ENCODE measurements at regions not wholly inside any gene's neighbourhood (a gene's known extent, or its start where the extent isn't known, plus 50 kb on each side); places are given as distances from the start of the nearest gene placed in this dataset.
"Not testable (repeated sequence)": the region's sequence is repeated elsewhere in the genome, so short reads cannot be mapped to it uniquely, and the experiment has no call there.

GRCh38 chr13:71213252-71213821 is 653.7 kb downstream of the DACH1 start:
- DNase-seq = no peak

GRCh38 chr13:71210861-71211260 is 656.1 kb downstream of the DACH1 start:
- no peak for DNase-seq

GRCh38 chr13:71209217-71209616 is 657.8 kb downstream of the DACH1 start:
- no peak for DNase-seq

GRCh38 chr13:71184583-71184982 is 682.4 kb downstream of the DACH1 start:
- DNase-seq = not testable (repeated sequence)

- DNase-seq = not testable (repeated sequence)
Observed at GRCh38 chr13:71183352-71183751, 683.7 kb downstream of the DACH1 start.

- DNase-seq = no peak
Observed at GRCh38 chr13:71171740-71172139, 695.3 kb downstream of the DACH1 start.

GRCh38 chr13:71169180-71169579 is 697.8 kb downstream of the DACH1 start:
- DNase-seq = no peak

- DNase-seq = no peak
Observed at GRCh38 chr13:71156550-71156949, 710.5 kb downstream of the DACH1 start.

- DNase-seq = no peak
Observed at GRCh38 chr13:71149498-71150363, 717.3 kb downstream of the DACH1 start.

GRCh38 chr13:71149046-71149445 is 718.0 kb downstream of the DACH1 start:
- DNase-seq = no peak

GRCh38 chr13:71148396-71148795 is 718.6 kb downstream of the DACH1 start:
- DNase-seq = no peak

- no peak for DNase-seq
Observed at GRCh38 chr13:71144883-71145282, 722.1 kb downstream of the DACH1 start.

GRCh38 chr13:71137101-71137500 is 729.9 kb downstream of the DACH1 start:
- DNase-seq = no peak

GRCh38 chr13:71124230-71124629 is 742.8 kb downstream of the DACH1 start:
- no peak for DNase-seq

- DNase-seq = no peak
Observed at GRCh38 chr13:71118779-71119364, 748.1 kb downstream of the DACH1 start.

GRCh38 chr13:71117920-71118319 is 749.1 kb downstream of the DACH1 start:
- DNase-seq = no peak

GRCh38 chr13:71115301-71115700 is 751.7 kb downstream of the DACH1 start:
- DNase-seq = no peak

GRCh38 chr13:71096421-71096820 is 770.6 kb downstream of the DACH1 start:
- no peak for DNase-seq

GRCh38 chr13:71090990-71091389 is 776.0 kb downstream of the DACH1 start:
- no peak for DNase-seq

- DNase-seq = no peak
Observed at GRCh38 chr13:71089056-71089455, 777.9 kb downstream of the DACH1 start.

GRCh38 chr13:71087432-71087831 is 779.6 kb downstream of the DACH1 start:
- no peak for DNase-seq

GRCh38 chr13:71087006-71087405 is 780.0 kb downstream of the DACH1 start:
- no peak for DNase-seq

GRCh38 chr13:71082631-71083030 is 784.4 kb downstream of the DACH1 start:
- no peak for DNase-seq

- DNase-seq = no peak
Observed at GRCh38 chr13:71079638-71080037, 787.4 kb downstream of the DACH1 start.

All from CD4-positive, alpha-beta T cell treated with Interleukin-6 for 4 hours (primary cell).